WTC11 (cell line): ENCODE measurements at regions not wholly inside any gene's neighbourhood (a gene's known extent, or its start where the extent isn't known, plus 50 kb on each side); places are given as distances from the start of the nearest gene placed in this dataset.
A peak's percentile ranks its signal among the peaks of the same experiment; 100 is the strongest.

Experiments used
- ATAC-seq: fragments of 200-7000 bp; cut with Tn5 transposase; 2 replicates; pipeline ENCODE4 v1.10.0; 2021; ENCODE audit warnings: mild to moderate bottlenecking, moderate library complexity
- CTCF ChIA-PET: fragments of 300-600 bp; sonication (Branson Sonifier 250); formaldehyde crosslinking; loops from one replicate; lab custom pipeline; 2021; ENCODE audit warnings: antibody characterized with exemption; lab: Charles Lee
- POLR2A ChIA-PET: fragments of 350-600 bp; sonication (Branson Sonifier 250); formaldehyde crosslinking; loops from one replicate; lab custom pipeline; 2021; ENCODE audit warnings: antibody characterized with exemption; lab: Charles Lee
- DNase-seq: peaks from one replicate; pipeline ENCODE4 v3.0.0; 2021; ENCODE audit warnings: low spot score
- H3K27ac Mint-ChIP-seq: 2 replicates; pipeline ENCODE4 v1.8.0; 2021; ENCODE audit warnings: mixed read lengths
- H3K27me3 Mint-ChIP-seq: 2 replicates; pipeline ENCODE4 v1.8.0; 2021; ENCODE audit warnings: low read depth, mild to moderate bottlenecking, moderate library complexity, mixed read lengths
- H3K36me3 Mint-ChIP-seq: 2 replicates; pipeline ENCODE4 v1.8.0; 2021; ENCODE audit warnings: mixed read lengths
- H3K4me1 Mint-ChIP-seq: 2 replicates; pipeline ENCODE4 v1.8.0; 2022; ENCODE audit warnings: mixed read lengths
- H3K4me3 Mint-ChIP-seq: 2 replicates; pipeline ENCODE4 v1.8.0; 2021; ENCODE audit warnings: mild to moderate bottlenecking, moderate library complexity, mixed read lengths
- H3K9me3 Mint-ChIP-seq: 2 replicates; pipeline ENCODE4 v1.8.0; 2021; ENCODE audit warnings: mixed read lengths
- ATF1 ChIP-seq: sonication (generic); formaldehyde crosslinking; IDR thresholded peaks from 2 replicates; pipeline ENCODE4 v1.8.1; 2023; ENCODE audit warnings: mild to moderate bottlenecking, moderate library complexity, missing genetic modification reagents
- EMX1 ChIP-seq: fragments of 250-450 bp; sonication (Bioruptor Pico); IDR thresholded peaks from 2 replicates; pipeline ENCODE4 v1.8.0; 2021; ENCODE audit warnings: mild to moderate bottlenecking
- ESRRA ChIP-seq: sonication (generic); formaldehyde crosslinking; IDR thresholded peaks from 2 replicates; pipeline ENCODE4 v1.8.1; 2022; ENCODE audit warnings: mild to moderate bottlenecking, missing genetic modification reagents, borderline replicate concordance
- GRHL2 ChIP-seq: fragments of 250-450 bp; sonication (Bioruptor Pico); IDR thresholded peaks from 2 replicates; pipeline ENCODE4 v1.8.0; 2022; ENCODE audit warnings: mild to moderate bottlenecking, moderate library complexity; ENCODE audit not compliant: insufficient replicate concordance, severe bottlenecking
- MXD4 ChIP-seq: fragments of 250-450 bp; sonication (Bioruptor Pico); IDR thresholded peaks from 2 replicates; pipeline ENCODE4 v1.8.0; 2021; ENCODE audit warnings: mild to moderate bottlenecking, moderate library complexity, borderline replicate concordance
- MYBL2 ChIP-seq: sonication (generic); formaldehyde crosslinking; IDR thresholded peaks from 2 replicates; pipeline ENCODE4 v1.8.1; 2023; ENCODE audit warnings: mild to moderate bottlenecking, moderate library complexity, missing genetic modification reagents
- NFE2L1 ChIP-seq: sonication (generic); formaldehyde crosslinking; IDR thresholded peaks from 2 replicates; pipeline ENCODE4 v1.8.1; 2023; ENCODE audit warnings: missing genetic modification reagents
- NFYB ChIP-seq: sonication (generic); formaldehyde crosslinking; conservative IDR thresholded peaks from 2 replicates; pipeline ENCODE4 v1.8.0; 2022; ENCODE audit warnings: low read depth, missing genetic modification reagents
- PRRX2 ChIP-seq: fragments of 250-450 bp; sonication (Bioruptor Pico); IDR thresholded peaks from 2 replicates; pipeline ENCODE4 v1.8.0; 2021; ENCODE audit warnings: mild to moderate bottlenecking
- ZNF138 ChIP-seq: sonication (generic); formaldehyde crosslinking; conservative IDR thresholded peaks from 2 replicates; pipeline ENCODE4 v1.8.1; 2022; ENCODE audit warnings: mild to moderate bottlenecking, moderate library complexity, missing genetic modification reagents
- ZNF396 ChIP-seq: fragments of 250-450 bp; sonication (Bioruptor Pico); IDR thresholded peaks from 2 replicates; pipeline ENCODE4 v1.8.0; 2021; ENCODE audit warnings: mild to moderate bottlenecking, moderate library complexity, borderline replicate concordance
- ZNF416 ChIP-seq: fragments of 250-450 bp; sonication (Bioruptor Pico); IDR thresholded peaks from 2 replicates; pipeline ENCODE4 v1.9.0; 2021; ENCODE audit warnings: mild to moderate bottlenecking, inconsistent platforms
- ZNF423 ChIP-seq: fragments of 250-450 bp; sonication (Bioruptor Pico); IDR thresholded peaks from 2 replicates; pipeline ENCODE4 v2.1.2; 2022; ENCODE audit warnings: mild to moderate bottlenecking, moderate library complexity
- TF ChIP-seq, protein P1 (sequence below): sonication (generic); formaldehyde crosslinking; IDR thresholded peaks from 2 replicates; pipeline ENCODE4 v1.8.0; 2023; ENCODE audit warnings: missing genetic modification reagents, mild to moderate bottlenecking, borderline replicate concordance
- TF ChIP-seq, protein P2 (sequence below): sonication (generic); formaldehyde crosslinking; conservative IDR thresholded peaks from 2 replicates; pipeline ENCODE4 v1.8.1; 2022; ENCODE audit warnings: mild to moderate bottlenecking, missing genetic modification reagents
- TF ChIP-seq, protein P3 (sequence below): sonication (generic); formaldehyde crosslinking; IDR thresholded peaks from 2 replicates; pipeline ENCODE4 v1.8.0; 2022; ENCODE audit warnings: mild to moderate bottlenecking, missing genetic modification reagents
- TF ChIP-seq, protein P4 (sequence below): sonication (generic); formaldehyde crosslinking; IDR thresholded peaks from 2 replicates; pipeline ENCODE4 v1.8.1; 2022; ENCODE audit warnings: low read depth, mild to moderate bottlenecking, moderate library complexity, missing genetic modification reagents, borderline replicate concordance

DNA sequence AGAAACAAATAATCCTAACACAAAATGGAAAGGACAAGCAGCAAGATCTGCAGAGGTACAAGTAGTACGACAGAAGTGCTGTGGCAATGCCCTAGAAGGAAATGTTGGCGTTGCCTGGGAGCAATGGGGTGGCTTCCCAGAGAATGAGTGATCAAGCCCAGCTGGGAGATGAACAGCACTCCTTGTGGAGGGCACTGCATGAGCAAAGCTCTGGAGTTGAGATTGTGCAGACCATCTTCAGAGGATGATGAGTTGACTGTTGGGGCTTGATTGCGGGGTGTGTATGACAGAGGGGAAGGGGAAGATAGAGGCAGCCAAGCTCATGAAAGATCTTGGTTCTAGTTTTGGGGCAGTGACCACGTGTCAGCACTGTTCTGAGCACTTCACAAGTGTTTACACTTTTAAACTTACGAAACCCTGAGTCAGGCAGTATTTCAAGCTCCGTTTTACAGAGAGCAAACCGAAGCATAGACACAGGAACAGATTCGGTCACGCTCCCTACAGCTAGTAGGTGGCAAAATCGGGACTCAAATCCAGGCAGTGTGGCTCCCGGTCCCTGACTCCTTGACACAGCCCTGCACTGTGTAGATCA is 127.2 kb upstream of the LHX5 start (continued):
- no peak for TF ChIP-seq GRHL2
- TF ChIP-seq EMX1: no peak
- TF ChIP-seq, protein P1, sequence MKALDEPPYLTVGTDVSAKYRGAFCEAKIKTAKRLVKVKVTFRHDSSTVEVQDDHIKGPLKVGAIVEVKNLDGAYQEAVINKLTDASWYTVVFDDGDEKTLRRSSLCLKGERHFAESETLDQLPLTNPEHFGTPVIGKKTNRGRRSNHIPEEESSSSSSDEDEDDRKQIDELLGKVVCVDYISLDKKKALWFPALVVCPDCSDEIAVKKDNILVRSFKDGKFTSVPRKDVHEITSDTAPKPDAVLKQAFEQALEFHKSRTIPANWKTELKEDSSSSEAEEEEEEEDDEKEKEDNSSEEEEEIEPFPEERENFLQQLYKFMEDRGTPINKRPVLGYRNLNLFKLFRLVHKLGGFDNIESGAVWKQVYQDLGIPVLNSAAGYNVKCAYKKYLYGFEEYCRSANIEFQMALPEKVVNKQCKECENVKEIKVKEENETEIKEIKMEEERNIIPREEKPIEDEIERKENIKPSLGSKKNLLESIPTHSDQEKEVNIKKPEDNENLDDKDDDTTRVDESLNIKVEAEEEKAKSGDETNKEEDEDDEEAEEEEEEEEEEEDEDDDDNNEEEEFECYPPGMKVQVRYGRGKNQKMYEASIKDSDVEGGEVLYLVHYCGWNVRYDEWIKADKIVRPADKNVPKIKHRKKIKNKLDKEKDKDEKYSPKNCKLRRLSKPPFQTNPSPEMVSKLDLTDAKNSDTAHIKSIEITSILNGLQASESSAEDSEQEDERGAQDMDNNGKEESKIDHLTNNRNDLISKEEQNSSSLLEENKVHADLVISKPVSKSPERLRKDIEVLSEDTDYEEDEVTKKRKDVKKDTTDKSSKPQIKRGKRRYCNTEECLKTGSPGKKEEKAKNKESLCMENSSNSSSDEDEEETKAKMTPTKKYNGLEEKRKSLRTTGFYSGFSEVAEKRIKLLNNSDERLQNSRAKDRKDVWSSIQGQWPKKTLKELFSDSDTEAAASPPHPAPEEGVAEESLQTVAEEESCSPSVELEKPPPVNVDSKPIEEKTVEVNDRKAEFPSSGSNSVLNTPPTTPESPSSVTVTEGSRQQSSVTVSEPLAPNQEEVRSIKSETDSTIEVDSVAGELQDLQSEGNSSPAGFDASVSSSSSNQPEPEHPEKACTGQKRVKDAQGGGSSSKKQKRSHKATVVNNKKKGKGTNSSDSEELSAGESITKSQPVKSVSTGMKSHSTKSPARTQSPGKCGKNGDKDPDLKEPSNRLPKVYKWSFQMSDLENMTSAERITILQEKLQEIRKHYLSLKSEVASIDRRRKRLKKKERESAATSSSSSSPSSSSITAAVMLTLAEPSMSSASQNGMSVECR (CRISPR knock-in tag): no peak
- TF ChIP-seq NFYB (CRISPR knock-in tag): no peak
- no peak for TF ChIP-seq MYBL2
- no peak for TF ChIP-seq MXD4 (CRISPR knock-in tag)

DNA sequence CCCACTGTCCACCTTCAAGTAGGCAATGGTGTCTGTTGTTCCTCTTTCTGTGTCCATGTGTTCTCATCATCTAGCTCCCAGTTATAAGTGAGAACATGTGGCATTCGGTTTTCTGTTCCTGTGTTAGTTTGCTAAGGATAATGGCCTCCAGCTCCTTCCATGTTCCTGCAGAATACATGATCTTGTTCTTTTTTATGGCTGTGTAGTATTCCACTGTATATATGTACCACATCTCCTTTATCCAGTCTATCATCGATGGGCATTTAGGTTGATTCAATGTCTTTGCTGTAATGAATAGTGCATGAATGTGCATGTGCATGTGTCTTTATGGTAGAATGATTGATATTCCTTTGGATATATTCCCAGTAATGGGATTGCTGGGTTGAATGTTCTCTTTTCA is 123.3 kb upstream of the LHX5 start:
- CTCF ChIA-PET: no interaction called here
- TF ChIP-seq ZNF416 (CRISPR knock-in tag) (no peak), ATF1 (CRISPR knock-in tag) (no peak), GRHL2 (no peak), NFE2L1 (CRISPR knock-in tag) (no peak), ZNF396 (CRISPR knock-in tag) (no peak), ZNF138 (no peak), ESRRA (CRISPR knock-in tag) (no peak), PRRX2 (CRISPR knock-in tag) (no peak)
- TF ChIP-seq, protein P2, sequence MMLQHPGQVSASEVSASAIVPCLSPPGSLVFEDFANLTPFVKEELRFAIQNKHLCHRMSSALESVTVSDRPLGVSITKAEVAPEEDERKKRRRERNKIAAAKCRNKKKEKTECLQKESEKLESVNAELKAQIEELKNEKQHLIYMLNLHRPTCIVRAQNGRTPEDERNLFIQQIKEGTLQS: no peak
- TF ChIP-seq, protein P3, sequence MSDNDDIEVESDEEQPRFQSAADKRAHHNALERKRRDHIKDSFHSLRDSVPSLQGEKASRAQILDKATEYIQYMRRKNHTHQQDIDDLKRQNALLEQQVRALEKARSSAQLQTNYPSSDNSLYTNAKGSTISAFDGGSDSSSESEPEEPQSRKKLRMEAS (CRISPR knock-in tag): no peak
- H3K27ac Mint-ChIP-seq: no peak overlapping the region
- peaks cover 16% of the 10 kb centered on the region for H3K4me1 Mint-ChIP-seq
- H3K36me3 Mint-ChIP-seq: no peaks in the 10 kb centered on the region
- H3K4me3 Mint-ChIP-seq: no peak overlapping the region
- ATAC-seq: no peak
- DNase-seq: no peak
- POLR2A ChIA-PET: no interaction called here
- H3K27me3 Mint-ChIP-seq: peaks cover 23% of the 10 kb centered on the region
- H3K9me3 Mint-ChIP-seq: peaks cover 6% of the 10 kb centered on the region

DNA sequence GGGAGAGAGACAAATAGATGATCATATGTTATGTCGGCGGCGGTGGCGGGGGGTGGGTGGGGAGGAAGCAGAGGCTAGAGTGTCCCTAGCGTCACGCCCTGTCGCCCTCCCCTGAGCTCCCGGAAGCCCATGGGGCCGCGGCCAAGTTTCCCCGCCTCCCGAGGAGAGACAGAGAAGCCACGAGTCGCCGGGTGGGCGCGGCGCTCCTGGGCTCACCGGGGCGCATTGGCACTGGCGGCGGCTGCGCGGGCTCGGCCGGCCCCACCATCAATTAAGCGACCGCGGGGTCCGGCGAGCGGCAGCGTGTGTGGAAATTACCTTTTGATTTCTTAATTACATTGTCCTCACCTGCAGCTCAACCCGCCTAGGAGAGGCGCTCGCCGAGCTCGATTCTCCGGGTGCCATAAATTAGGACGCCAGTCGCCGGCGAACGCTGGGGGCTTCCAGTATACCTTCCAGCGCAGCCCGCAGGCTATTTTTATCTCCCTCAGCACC is 119.9 kb upstream of the LHX5 start:
- Mint-ChIP-seq H3K36me3 (no peaks in the 10 kb centered on the region), H3K27ac (no peak overlapping the region), H3K27me3 (peaks cover 23% of the 10 kb centered on the region), H3K9me3 (peaks cover 15% of the 10 kb centered on the region), H3K4me3 (peak overlapping the region; percentile 72), H3K4me1 (peaks cover 39% of the 10 kb centered on the region)
- peak; percentile 52 for DNase-seq
- peak; percentile 34 for ATAC-seq
- CTCF ChIA-PET: interaction anchor here (0.7 to 2.0 kb wide), 4 partner anchors 125 to 228 kb away, joined by 3 to 9 read pairs (median 5); no protein-coding TSS in a partner anchor
- peak; percentile 69 for TF ChIP-seq ZNF423 (CRISPR knock-in tag)
- TF ChIP-seq, protein P4, sequence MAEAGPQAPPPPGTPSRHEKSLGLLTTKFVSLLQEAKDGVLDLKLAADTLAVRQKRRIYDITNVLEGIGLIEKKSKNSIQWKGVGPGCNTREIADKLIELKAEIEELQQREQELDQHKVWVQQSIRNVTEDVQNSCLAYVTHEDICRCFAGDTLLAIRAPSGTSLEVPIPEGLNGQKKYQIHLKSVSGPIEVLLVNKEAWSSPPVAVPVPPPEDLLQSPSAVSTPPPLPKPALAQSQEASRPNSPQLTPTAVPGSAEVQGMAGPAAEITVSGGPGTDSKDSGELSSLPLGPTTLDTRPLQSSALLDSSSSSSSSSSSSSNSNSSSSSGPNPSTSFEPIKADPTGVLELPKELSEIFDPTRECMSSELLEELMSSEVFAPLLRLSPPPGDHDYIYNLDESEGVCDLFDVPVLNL: no peak
- POLR2A ChIA-PET: interaction anchor here (0.7 kb wide), 1 partner anchor 19 kb away, joined by 3 read pairs; no protein-coding TSS in a partner anchor
